Keratinocyte (primary cell): ENCODE measurements at regions not wholly inside any gene's neighbourhood (a gene's known extent, or its start where the extent isn't known, plus 50 kb on each side); places are given as distances from the start of the nearest gene placed in this dataset.

Experiments used
- DNase-seq: peaks from one replicate; pipeline ENCODE4 v3.0.0-alpha.2; 2011; ENCODE audit warnings: low read depth, missing footprints, low spot score
- FAIRE-seq: peaks from 2 replicates; lab custom pipeline; 2011; peaks lifted over from hg19 to GRCh38; lab: Jason Lieb, UNC
- H2AFZ ChIP-seq: 2 replicates; pipeline ENCODE4 v1.6.0; 2012; ENCODE audit warnings: low read length, control low read depth, inconsistent platforms; ENCODE audit not compliant: control insufficient read depth
- H3K27ac ChIP-seq: 2 replicates; pipeline ENCODE4 v1.5.1; 2011; ENCODE audit warnings: low read length; ENCODE audit not compliant: control insufficient read depth, insufficient read depth
- H3K27me3 ChIP-seq: 3 replicates; pipeline ENCODE4 v1.6.0; 2011; ENCODE audit warnings: low read length; ENCODE audit not compliant: control insufficient read depth, insufficient read depth; ENCODE audit errors: extremely low read depth
- H3K36me3 ChIP-seq, 2 experiments: 2 replicates in 1 of 2; 3 replicates in 1 of 2; pipeline ENCODE4 v1.5.1; 2011; ENCODE audit warnings: low read length in 2 of 2, mild to moderate bottlenecking in 1 of 2; ENCODE audit not compliant: control insufficient read depth in 2 of 2, insufficient read depth in 2 of 2; ENCODE audit errors: extremely low read depth in 1 of 2
- H3K4me1 ChIP-seq: 3 replicates; pipeline ENCODE4 v1.5.1; 2011; ENCODE audit warnings: low read length; ENCODE audit not compliant: control insufficient read depth, insufficient read depth; ENCODE audit errors: extremely low read depth
- H3K4me2 ChIP-seq: 3 replicates; pipeline ENCODE4 v1.6.0; 2011; ENCODE audit warnings: low read depth, low read length; ENCODE audit not compliant: control insufficient read depth, insufficient read depth; ENCODE audit errors: extremely low read depth
- H3K4me3 ChIP-seq, 3 experiments: fragments of 200-600 bp in 1 of 3; sonication (generic) in 1 of 3; 2 replicates in 2 of 3; 3 replicates in 1 of 3; pipeline ENCODE4 v1.5.1; 2011 to 2016; ENCODE audit warnings: low read length in 3 of 3, mild to moderate bottlenecking in 3 of 3, control low read depth in 2 of 3, inconsistent platforms in 1 of 3, low read depth in 1 of 3, mixed read lengths in 1 of 3, mixed run types in 1 of 3, moderate library complexity in 1 of 3; ENCODE audit not compliant: control insufficient read depth in 2 of 3, insufficient read depth in 2 of 3; ENCODE audit errors: extremely low read depth in 1 of 3
- H3K79me2 ChIP-seq: 2 replicates; pipeline ENCODE4 v1.6.0; 2012; ENCODE audit warnings: low read length; ENCODE audit not compliant: control insufficient read depth, insufficient read depth
- H3K9ac ChIP-seq: 3 replicates; pipeline ENCODE4 v1.6.0; 2011; ENCODE audit warnings: low read length; ENCODE audit not compliant: control insufficient read depth, insufficient read depth; ENCODE audit errors: extremely low read depth
- H3K9me1 ChIP-seq: 3 replicates; pipeline ENCODE4 v1.6.0; 2011; ENCODE audit warnings: low read length; ENCODE audit not compliant: control insufficient read depth, insufficient read depth; ENCODE audit errors: extremely low read depth
- H3K9me3 ChIP-seq: 2 replicates; pipeline ENCODE4 v1.5.1; 2012; ENCODE audit warnings: low read depth, low read length; ENCODE audit not compliant: control insufficient read depth
- H4K20me1 ChIP-seq: 3 replicates; pipeline ENCODE4 v1.6.0; 2011; ENCODE audit warnings: low read length; ENCODE audit not compliant: control insufficient read depth, insufficient read depth; ENCODE audit errors: extremely low read depth
- CTCF ChIP-seq, 3 experiments: IDR thresholded peaks in 1 of 3; conservative IDR thresholded peaks in 1 of 3; optimal IDR thresholded peaks in 1 of 3; 2 replicates in 2 of 3; 3 replicates in 1 of 3; pipeline versions ENCODE3 to v1.5.1; 2011; ENCODE audit warnings: low read length in 3 of 3, mild to moderate bottlenecking in 3 of 3, moderate library complexity in 2 of 3, control low read depth in 1 of 3, inconsistent platforms in 1 of 3; ENCODE audit not compliant: insufficient read depth in 2 of 3; ENCODE audit errors: extremely low read depth in 1 of 3
- EZH2 ChIP-seq: IDR thresholded peaks from one replicate; pipeline ENCODE4 v1.6.1; 2012; ENCODE audit warnings: inconsistent platforms, mild to moderate bottlenecking, low read length, moderate library complexity
- dilution Hi-C: fragments of 300-500 bp; cut with MboI; formaldehyde crosslinking; loops from one replicate; pipeline ENCODE4 v1.7.0; 2020; ENCODE audit warnings: low sequenced_read_pairs; ENCODE audit not compliant: extremely low pct_ligation_motif_present

- dilution Hi-C loops = no loop called here
- Histone ChIP-seq H3K4me3 (no peak overlapping the region), H3K27me3 (no peaks in the 10 kb centered on the region), H2AFZ (no peak overlapping the region), H3K79me2 (no peaks in the 10 kb centered on the region), H3K4me1 (no peaks in the 10 kb centered on the region), H4K20me1 (no peaks in the 10 kb centered on the region), H3K27ac (no peak overlapping the region), H3K9me3 (peaks cover 16% of the 10 kb centered on the region), H3K4me2 (no peak overlapping the region), H3K9ac (no peak overlapping the region), H3K36me3 (no peaks in the 10 kb centered on the region), H3K9me1 (no peaks in the 10 kb centered on the region)
- FAIRE-seq (no peak), DNase-seq (no peak)
- TF ChIP-seq EZH2 (no peak), CTCF (optimal IDR thresholded peaks at IDR 0.05 in 1 of 3, IDR thresholded peaks at IDR 0.05 in 1 of 3, conservative IDR thresholded peaks at IDR 0.05 in 1 of 3; ENCODE audit: extremely low read depth in 1 of 3, insufficient read depth in 2 of 3, low read length in 3 of 3) (no peak)
These were observed 59.1 kb upstream of the TTC34 start for GRCh38 chr1:2860476-2861142.

- Histone ChIP-seq H4K20me1 (no peaks in the 10 kb centered on the region), H3K4me1 (no peaks in the 10 kb centered on the region), H3K4me3 (no peak overlapping the region), H3K9me1 (no peaks in the 10 kb centered on the region), H3K9me3 (peaks cover 16% of the 10 kb centered on the region), H3K4me2 (no peak overlapping the region), H3K79me2 (no peaks in the 10 kb centered on the region), H3K9ac (no peak overlapping the region), H3K27ac (no peak overlapping the region), H3K27me3 (no peaks in the 10 kb centered on the region), H3K36me3 (no peaks in the 10 kb centered on the region), H2AFZ (no peak overlapping the region)
- DNase-seq (no peak), FAIRE-seq (no peak)
- dilution Hi-C loops = no loop called here
- TF ChIP-seq EZH2 = no peak
- no peak for TF ChIP-seq CTCF (optimal IDR thresholded peaks at IDR 0.05 in 1 of 3, IDR thresholded peaks at IDR 0.05 in 1 of 3, conservative IDR thresholded peaks at IDR 0.05 in 1 of 3; ENCODE audit: extremely low read depth in 1 of 3, insufficient read depth in 2 of 3, low read length in 3 of 3)
These were observed 59.9 kb upstream of the TTC34 start for GRCh38 chr1:2861143-2861987.
